ENCODE measurements at regions not wholly inside any gene's neighbourhood (a gene's known extent, or its start where the extent isn't known, plus 50 kb on each side); places are given as distances from the start of the nearest gene placed in this dataset.

- WGBS, 3 donors: 66 to 75% (median 70%) methylated on average over 8 of the region's 8 CpGs
- no peak for TF ChIP-seq CTCF (IDR thresholded peaks at IDR 0.05)
- no peaks in the 10 kb centered on the region for H3K27me3 ChIP-seq (ENCODE audit: insufficient read depth in 3 of 3, low read length in 2 of 3)
- no peak overlapping the region for H3K4me3 ChIP-seq
- H3K9me3 ChIP-seq: no peaks in the 10 kb centered on the region
- DNase-seq (no peak), ATAC-seq (no peak)
- intact Hi-C loops (cut with DNase I): loop anchor here (2.0 to 5.0 kb wide), 3 partner anchors 74 to 184 kb away; no protein-coding TSS in a partner anchor
- no peaks in the 10 kb centered on the region for H3K4me1 ChIP-seq
- H3K27ac ChIP-seq: no peak overlapping the region
- H3K36me3 ChIP-seq (ENCODE audit: insufficient read depth in 1 of 2, low read depth in 1 of 2): no peaks in the 10 kb centered on the region
Observed at GRCh38 chr11:114773541-114774338, 95.4 kb downstream of the NXPE2 start.

GRCh38 chr11:114774599-114775361 lies 96.5 kb downstream of the NXPE2 start:
- peak; percentile 72 for TF ChIP-seq CTCF (IDR thresholded peaks at IDR 0.05)

GRCh38 chr11:114775875-114776621 lies 97.7 kb downstream of the NXPE2 start:
- no peaks in the 10 kb centered on the region for H3K27me3 ChIP-seq (ENCODE audit: insufficient read depth in 3 of 3, low read length in 2 of 3)
- intact Hi-C loops (cut with DNase I): loop anchor here in 1 of 2 donors (2.0 kb wide), 1 partner anchor 177 kb away; no protein-coding TSS in a partner anchor
- no peak for TF ChIP-seq CTCF (IDR thresholded peaks at IDR 0.05)
- no peak overlapping the region for H3K4me3 ChIP-seq
- ATAC-seq: peak; percentile 17 to 45 (median 24)
- no peaks in the 10 kb centered on the region for H3K9me3 ChIP-seq
- no peak for DNase-seq
- 48 to 62% (median 57%) methylated on average over 19 of the region's 19 CpGs for WGBS, 3 donors
- no peaks in the 10 kb centered on the region for H3K36me3 ChIP-seq (ENCODE audit: insufficient read depth in 1 of 2, low read depth in 1 of 2)
- H3K4me1 ChIP-seq: no peaks in the 10 kb centered on the region
- H3K27ac ChIP-seq: no peak overlapping the region

More at GRCh38 chr11:114774599-114775361, 96.5 kb downstream of the NXPE2 start:
- intact Hi-C loops (cut with DNase I): loop anchor here (2.0 to 5.0 kb wide), 3 partner anchors 73 to 183 kb away; no protein-coding TSS in a partner anchor
- ATAC-seq (peak; percentile 85 to 95 (median 90)), DNase-seq (peak; percentile 26 to 55)
- no peaks in the 10 kb centered on the region for H3K36me3 ChIP-seq (ENCODE audit: insufficient read depth in 1 of 2, low read depth in 1 of 2)
- WGBS, 3 donors: 53 to 61% (median 59%) methylated on average over 19 of the region's 19 CpGs
- H3K4me3 ChIP-seq: no peak overlapping the region
- no peaks in the 10 kb centered on the region for H3K27me3 ChIP-seq (ENCODE audit: insufficient read depth in 3 of 3, low read length in 2 of 3)
- no peaks in the 10 kb centered on the region for H3K4me1 ChIP-seq
- no peaks in the 10 kb centered on the region for H3K9me3 ChIP-seq
- H3K27ac ChIP-seq: no peak overlapping the region

- H3K27me3 ChIP-seq (ENCODE audit: insufficient read depth in 3 of 3, low read length in 2 of 3): no peaks in the 10 kb centered on the region
- DNase-seq (no peak), ATAC-seq (no peak)
- no peak overlapping the region for H3K27ac ChIP-seq
- intact Hi-C loops (cut with DNase I): no loop called here
- no peak for TF ChIP-seq CTCF (IDR thresholded peaks at IDR 0.05)
- H3K36me3 ChIP-seq (ENCODE audit: insufficient read depth in 1 of 2, low read depth in 1 of 2): no peaks in the 10 kb centered on the region
- H3K4me3 ChIP-seq: no peak overlapping the region
- H3K4me1 ChIP-seq: no peaks in the 10 kb centered on the region
- no peaks in the 10 kb centered on the region for H3K9me3 ChIP-seq
- 80 to 86% (median 85%) methylated on average over 3 of the region's 3 CpGs for WGBS, 3 donors
Observed at GRCh38 chr11:114776956-114777355, 98.6 kb downstream of the NXPE2 start.

Data from psoas muscle (tissue), 7 donors.